ENCODE measurements at regions not wholly inside any gene's neighbourhood (a gene's known extent, or its start where the extent isn't known, plus 50 kb on each side); places are given as distances from the start of the nearest gene placed in this dataset.

DNA sequence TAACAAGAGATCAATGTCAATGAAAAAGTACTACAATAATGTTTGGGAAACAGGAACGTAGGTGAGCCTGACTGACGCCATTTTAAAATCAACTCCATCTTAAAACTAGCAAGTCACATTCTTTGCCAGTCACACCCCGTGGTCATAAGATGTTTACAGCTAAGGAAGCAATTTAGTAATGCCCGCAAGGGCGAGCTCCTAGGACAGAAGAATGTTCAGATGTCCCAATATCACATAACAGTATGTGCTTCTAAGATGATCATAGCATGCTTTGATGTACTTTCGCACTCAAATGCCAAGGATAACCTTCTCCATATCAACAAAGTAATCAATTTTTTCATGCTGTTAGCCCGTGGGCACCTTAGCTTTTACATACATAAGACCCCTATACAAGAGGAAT, 113.8 kb upstream of the EGFR start:
- Histone ChIP-seq H3K79me2 (ENCODE audit: control insufficient read depth, insufficient read depth, low read length) (no peaks in the 10 kb centered on the region), H3K9ac (ENCODE audit: control insufficient read depth, insufficient read depth, low read length) (no peak overlapping the region), H3K4me3 (no peak overlapping the region), H3K36me3 (ENCODE audit: control insufficient read depth in 2 of 2, insufficient read depth in 2 of 2, low read length in 1 of 2) (no peaks in the 10 kb centered on the region), H2AFZ (ENCODE audit: control insufficient read depth, low read depth, low read length) (no peak overlapping the region), H3K4me2 (ENCODE audit: control insufficient read depth, insufficient read depth) (no peak overlapping the region), H4K20me1 (ENCODE audit: control insufficient read depth, insufficient read depth) (no peaks in the 10 kb centered on the region), H3K27me3 (replicated peaks in 1 of 2; ENCODE audit: control insufficient read depth in 2 of 2, insufficient read depth in 2 of 2, low read length in 1 of 2) (no peaks in the 10 kb centered on the region; a peak in 1 of 4 replicates), H3K4me1 (ENCODE audit: control insufficient read depth, insufficient read depth, low read length) (no peaks in the 10 kb centered on the region), H3K9me3 (replicated peaks; ENCODE audit: control insufficient read depth, insufficient read depth, low read length) (no peaks in the 10 kb centered on the region), H3K27ac (ENCODE audit: control insufficient read depth, insufficient read depth) (no peak overlapping the region)
- TF ChIP-seq TAF1 (IDR thresholded peaks at IDR 0.05; ENCODE audit: borderline replicate concordance, low read depth, low read length) (no peak), MYC (IDR thresholded peaks at IDR 0.05; ENCODE audit: insufficient read depth, insufficient read length, insufficient replicate concordance, low read length, severe bottlenecking) (no peak), ETV6 (conservative IDR thresholded peaks at IDR 0.05 in 1 of 2, IDR thresholded peaks at IDR 0.05 in 1 of 2; ENCODE audit: borderline replicate concordance in 1 of 2, low read depth in 1 of 2) (no peak), BACH1 (IDR thresholded peaks at IDR 0.05; ENCODE audit: borderline replicate concordance) (no peak), CHD2 (IDR thresholded peaks at IDR 0.05; ENCODE audit: borderline replicate concordance, low read depth, low read length) (no peak), ZBED1 (IDR thresholded peaks at IDR 0.05; ENCODE audit: borderline replicate concordance) (no peak)
- POLR2A ChIA-PET: no interaction called here
- no TSS peak for BruUV-seq (replicated peaks)
- in situ Hi-C loops (cut with MboI): no loop called here
- CTCF ChIA-PET: no interaction called here
- DNase-seq (ENCODE audit: low read depth, low spot score): no peak
- no peak for FAIRE-seq
- WGBS (ENCODE audit: insufficient coverage, insufficient replicate concordance, low lambda C conversion rate, missing lambda C conversion rate): 37% methylated on average over 7 of the region's 7 CpGs
- SMC1A ChIA-PET (ENCODE audit: uncharacterized antibody, unreplicated experiment): interaction anchor here (1.2 kb wide), 1 partner anchor 101 kb away, joined by 3 read pairs; no protein-coding TSS in a partner anchor
- RAD21 ChIA-PET (ENCODE audit: unreplicated experiment): interaction anchor here (1.0 kb wide), 1 partner anchor 349 kb away, joined by 3 read pairs; no protein-coding TSS in a partner anchor
- no peak for ATAC-seq
- intact Hi-C loops (cut with micrococcal nuclease; ENCODE audit: unreplicated experiment): no loop called here

DNA sequence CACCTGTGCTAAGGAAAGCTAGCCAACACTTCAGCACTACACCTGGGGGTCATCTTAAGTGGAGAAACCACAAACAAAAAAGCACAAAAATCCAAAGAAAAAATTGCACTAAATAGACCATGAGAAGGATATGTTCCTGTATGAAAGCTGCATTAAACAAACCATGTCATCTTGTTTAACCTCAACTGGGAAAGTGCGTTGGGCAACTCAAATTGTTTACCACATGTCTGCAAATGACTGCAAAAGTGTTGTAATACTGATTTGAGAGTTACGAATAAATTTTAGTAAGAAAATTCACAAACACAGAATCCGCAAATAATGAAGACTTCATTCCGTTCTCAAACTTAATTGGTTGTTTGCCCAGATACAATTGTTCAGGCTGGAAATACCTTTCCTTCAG, 111.9 kb upstream of the EGFR start:
- Histone ChIP-seq H3K9ac (ENCODE audit: control insufficient read depth, insufficient read depth, low read length) (no peak overlapping the region), H3K27ac (ENCODE audit: control insufficient read depth, insufficient read depth) (no peak overlapping the region), H3K79me2 (ENCODE audit: control insufficient read depth, insufficient read depth, low read length) (no peaks in the 10 kb centered on the region), H3K4me2 (ENCODE audit: control insufficient read depth, insufficient read depth) (no peak overlapping the region), H2AFZ (ENCODE audit: control insufficient read depth, low read depth, low read length) (no peak overlapping the region), H3K4me1 (ENCODE audit: control insufficient read depth, insufficient read depth, low read length) (no peaks in the 10 kb centered on the region), H3K4me3 (no peak overlapping the region), H3K27me3 (replicated peaks in 1 of 2; ENCODE audit: control insufficient read depth in 2 of 2, insufficient read depth in 2 of 2, low read length in 1 of 2) (no peaks in the 10 kb centered on the region; a peak in 1 of 4 replicates), H4K20me1 (ENCODE audit: control insufficient read depth, insufficient read depth) (no peaks in the 10 kb centered on the region), H3K9me3 (replicated peaks; ENCODE audit: control insufficient read depth, insufficient read depth, low read length) (no peaks in the 10 kb centered on the region; the same call in 2 of the 3 replicates), H3K36me3 (ENCODE audit: control insufficient read depth in 2 of 2, insufficient read depth in 2 of 2, low read length in 1 of 2) (no peaks in the 10 kb centered on the region)
- DNase-seq (ENCODE audit: low read depth, low spot score): no peak
- ChIA-PET SMC1A (ENCODE audit: uncharacterized antibody, unreplicated experiment) (no interaction called here), CTCF (interaction anchor here (1.1 to 1.4 kb wide), 2 partner anchors 13 to 348 kb away, joined by 3 to 5 read pairs; no protein-coding TSS in a partner anchor), POLR2A (no interaction called here), RAD21 (ENCODE audit: unreplicated experiment) (no interaction called here)
- no peak for FAIRE-seq
- no peak for ATAC-seq
- in situ Hi-C loops (cut with MboI): no loop called here
- intact Hi-C loops (cut with micrococcal nuclease; ENCODE audit: unreplicated experiment): no loop called here
- no TSS peak for BruUV-seq (replicated peaks)
- WGBS (ENCODE audit: insufficient coverage, insufficient replicate concordance, low lambda C conversion rate, missing lambda C conversion rate): 51% methylated on average over 4 of the region's 4 CpGs
- TF ChIP-seq RCOR1 (conservative IDR thresholded peaks at IDR 0.05; ENCODE audit: low read depth, low read length) (no peak), CEBPZ (IDR thresholded peaks at IDR 0.05; ENCODE audit: low read depth, low read length) (no peak)
- TF ChIP-seq, protein P1, sequence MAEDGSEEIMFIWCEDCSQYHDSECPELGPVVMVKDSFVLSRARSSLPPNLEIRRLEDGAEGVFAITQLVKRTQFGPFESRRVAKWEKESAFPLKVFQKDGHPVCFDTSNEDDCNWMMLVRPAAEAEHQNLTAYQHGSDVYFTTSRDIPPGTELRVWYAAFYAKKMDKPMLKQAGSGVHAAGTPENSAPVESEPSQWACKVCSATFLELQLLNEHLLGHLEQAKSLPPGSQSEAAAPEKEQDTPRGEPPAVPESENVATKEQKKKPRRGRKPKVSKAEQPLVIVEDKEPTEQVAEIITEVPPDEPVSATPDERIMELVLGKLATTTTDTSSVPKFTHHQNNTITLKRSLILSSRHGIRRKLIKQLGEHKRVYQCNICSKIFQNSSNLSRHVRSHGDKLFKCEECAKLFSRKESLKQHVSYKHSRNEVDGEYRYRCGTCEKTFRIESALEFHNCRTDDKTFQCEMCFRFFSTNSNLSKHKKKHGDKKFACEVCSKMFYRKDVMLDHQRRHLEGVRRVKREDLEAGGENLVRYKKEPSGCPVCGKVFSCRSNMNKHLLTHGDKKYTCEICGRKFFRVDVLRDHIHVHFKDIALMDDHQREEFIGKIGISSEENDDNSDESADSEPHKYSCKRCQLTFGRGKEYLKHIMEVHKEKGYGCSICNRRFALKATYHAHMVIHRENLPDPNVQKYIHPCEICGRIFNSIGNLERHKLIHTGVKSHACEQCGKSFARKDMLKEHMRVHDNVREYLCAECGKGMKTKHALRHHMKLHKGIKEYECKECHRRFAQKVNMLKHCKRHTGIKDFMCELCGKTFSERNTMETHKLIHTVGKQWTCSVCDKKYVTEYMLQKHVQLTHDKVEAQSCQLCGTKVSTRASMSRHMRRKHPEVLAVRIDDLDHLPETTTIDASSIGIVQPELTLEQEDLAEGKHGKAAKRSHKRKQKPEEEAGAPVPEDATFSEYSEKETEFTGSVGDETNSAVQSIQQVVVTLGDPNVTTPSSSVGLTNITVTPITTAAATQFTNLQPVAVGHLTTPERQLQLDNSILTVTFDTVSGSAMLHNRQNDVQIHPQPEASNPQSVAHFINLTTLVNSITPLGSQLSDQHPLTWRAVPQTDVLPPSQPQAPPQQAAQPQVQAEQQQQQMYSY (CRISPR knock-in tag; IDR thresholded peaks at IDR 0.05): no peak
